Calu3 (cell line): ENCODE measurements at regions not wholly inside any gene's neighbourhood (a gene's known extent, or its start where the extent isn't known, plus 50 kb on each side); places are given as distances from the start of the nearest gene placed in this dataset.

Source experiments
- BruUV-seq: library from RNA; stranded (reverse); fragments of 400-500 nt; replicated peaks from 2 replicates; lab custom pipeline; 2021; lab: Mats Ljungman, UMichigan
- CTCF ChIA-PET: fragments of 300-600 bp; sonication (Branson Sonifier 250); formaldehyde crosslinking; loops from one replicate; lab custom pipeline; 2022; ENCODE audit warnings: antibody characterized with exemption; lab: Charles Lee
- DNase-seq: peaks from one replicate; pipeline ENCODE4 v3.0.0; 2022
- H3K27ac Mint-ChIP-seq: one replicate; pipeline ENCODE4 v1.8.0; 2022; ENCODE audit warnings: mixed read lengths; ENCODE audit not compliant: unreplicated experiment
- H3K27me3 Mint-ChIP-seq: one replicate; pipeline ENCODE4 v1.8.0; 2022; ENCODE audit warnings: mixed read lengths; ENCODE audit not compliant: unreplicated experiment
- H3K36me3 Mint-ChIP-seq: one replicate; pipeline ENCODE4 v1.8.0; 2022; ENCODE audit warnings: mild to moderate bottlenecking, moderate library complexity, mixed read lengths; ENCODE audit not compliant: insufficient read depth, unreplicated experiment
- H3K4me1 Mint-ChIP-seq: one replicate; pipeline ENCODE4 v1.8.0; 2022; ENCODE audit warnings: mild to moderate bottlenecking, low read depth, mixed read lengths; ENCODE audit not compliant: unreplicated experiment
- H3K4me3 Mint-ChIP-seq: one replicate; pipeline ENCODE4 v1.8.0; 2022; ENCODE audit warnings: mild to moderate bottlenecking, low read depth, moderate library complexity, mixed read lengths; ENCODE audit not compliant: unreplicated experiment
- H3K9me3 Mint-ChIP-seq: one replicate; pipeline ENCODE4 v1.8.0; 2022; ENCODE audit warnings: low read depth, mixed read lengths; ENCODE audit not compliant: unreplicated experiment
- intact Hi-C: fragments of 100-400 bp; cut with micrococcal nuclease; formaldehyde crosslinking; loops from one replicate; pipeline ENCODE4 v1.10.0; 2022; ENCODE audit not compliant: unreplicated experiment
- TF ChIP-seq, protein P1 (sequence below): fragments of 200-600 bp; IDR thresholded peaks from one replicate; pipeline ENCODE4 v1.8.0; 2022; ENCODE audit warnings: antibody characterized with exemption; ENCODE audit not compliant: unreplicated experiment

- H3K27me3 Mint-ChIP-seq, result no peaks in the 10 kb centered on the region
- DNase-seq, result peak; percentile 39
Observed at GRCh38 chr5:86979811-86980411, 287.8 kb upstream of the RASA1 start.

GRCh38 chr5:86981898-86982297 is 285.8 kb upstream of the RASA1 start:
- Mint-ChIP-seq H3K9me3 (no peaks in the 10 kb centered on the region), H3K36me3 (peaks cover 8% of the 10 kb centered on the region), H3K27me3 (no peaks in the 10 kb centered on the region), H3K4me3 (no peak overlapping the region), H3K27ac (no peak overlapping the region), H3K4me1 (peaks cover 42% of the 10 kb centered on the region)
- no TSS peak for BruUV-seq
- TF ChIP-seq, protein P1, sequence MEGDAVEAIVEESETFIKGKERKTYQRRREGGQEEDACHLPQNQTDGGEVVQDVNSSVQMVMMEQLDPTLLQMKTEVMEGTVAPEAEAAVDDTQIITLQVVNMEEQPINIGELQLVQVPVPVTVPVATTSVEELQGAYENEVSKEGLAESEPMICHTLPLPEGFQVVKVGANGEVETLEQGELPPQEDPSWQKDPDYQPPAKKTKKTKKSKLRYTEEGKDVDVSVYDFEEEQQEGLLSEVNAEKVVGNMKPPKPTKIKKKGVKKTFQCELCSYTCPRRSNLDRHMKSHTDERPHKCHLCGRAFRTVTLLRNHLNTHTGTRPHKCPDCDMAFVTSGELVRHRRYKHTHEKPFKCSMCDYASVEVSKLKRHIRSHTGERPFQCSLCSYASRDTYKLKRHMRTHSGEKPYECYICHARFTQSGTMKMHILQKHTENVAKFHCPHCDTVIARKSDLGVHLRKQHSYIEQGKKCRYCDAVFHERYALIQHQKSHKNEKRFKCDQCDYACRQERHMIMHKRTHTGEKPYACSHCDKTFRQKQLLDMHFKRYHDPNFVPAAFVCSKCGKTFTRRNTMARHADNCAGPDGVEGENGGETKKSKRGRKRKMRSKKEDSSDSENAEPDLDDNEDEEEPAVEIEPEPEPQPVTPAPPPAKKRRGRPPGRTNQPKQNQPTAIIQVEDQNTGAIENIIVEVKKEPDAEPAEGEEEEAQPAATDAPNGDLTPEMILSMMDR, result no peak
- CTCF ChIA-PET, result interaction anchor here (0.6 to 0.7 kb wide), 2 partner anchors 29 to 1487 kb away, joined by 3 read pairs; no protein-coding TSS in a partner anchor
- intact Hi-C loops, result no loop called here
- DNase-seq, result no peak

More at GRCh38 chr5:86979811-86980411, 287.8 kb upstream of the RASA1 start:
- CTCF ChIA-PET, result interaction anchor here (0.8 to 1.6 kb wide), 3 partner anchors 9 to 477 kb away, joined by 3 to 4 read pairs (median 4); no protein-coding TSS in a partner anchor
- Mint-ChIP-seq H3K36me3 (peaks cover 8% of the 10 kb centered on the region), H3K4me1 (peaks cover 61% of the 10 kb centered on the region), H3K27ac (peak overlapping the region; percentile 86), H3K9me3 (no peaks in the 10 kb centered on the region), H3K4me3 (peak overlapping the region; percentile 62)
- intact Hi-C loops, result no loop called here
- BruUV-seq, result no TSS peak
- TF ChIP-seq, protein P1, result no peak

DNA sequence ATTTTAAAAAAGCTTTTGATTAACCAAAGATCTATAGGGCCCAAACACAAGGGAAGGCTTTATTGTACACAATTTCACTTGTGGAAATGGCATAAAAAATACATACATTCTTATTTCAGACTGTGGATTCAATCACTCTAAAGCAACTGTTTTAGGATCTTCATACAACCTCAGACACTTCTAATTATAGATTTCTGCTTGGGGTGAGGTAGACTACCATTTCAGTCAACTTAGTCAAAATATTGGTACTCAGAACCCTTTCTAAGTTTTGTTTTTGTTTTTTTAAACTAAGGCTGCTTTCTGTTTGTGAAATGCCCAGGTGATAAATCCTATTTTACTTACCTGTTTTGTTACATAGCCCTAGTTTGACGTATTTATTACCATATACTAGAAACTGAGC is 284.5 kb upstream of the RASA1 start:
- CTCF ChIA-PET, result interaction anchor here (0.7 kb wide), 1 partner anchor 542 kb away, joined by 3 read pairs; no protein-coding TSS in a partner anchor
- intact Hi-C loops, result no loop called here
- H3K4me3 Mint-ChIP-seq, result no peak overlapping the region
- no peaks in the 10 kb centered on the region for H3K9me3 Mint-ChIP-seq
- DNase-seq, result no peak
- H3K36me3 Mint-ChIP-seq, result peaks cover 8% of the 10 kb centered on the region
- BruUV-seq, result no TSS peak
- peaks cover 28% of the 10 kb centered on the region for H3K4me1 Mint-ChIP-seq
- H3K27me3 Mint-ChIP-seq, result no peaks in the 10 kb centered on the region
- H3K27ac Mint-ChIP-seq, result no peak overlapping the region
- TF ChIP-seq, protein P1, result no peak

DNA sequence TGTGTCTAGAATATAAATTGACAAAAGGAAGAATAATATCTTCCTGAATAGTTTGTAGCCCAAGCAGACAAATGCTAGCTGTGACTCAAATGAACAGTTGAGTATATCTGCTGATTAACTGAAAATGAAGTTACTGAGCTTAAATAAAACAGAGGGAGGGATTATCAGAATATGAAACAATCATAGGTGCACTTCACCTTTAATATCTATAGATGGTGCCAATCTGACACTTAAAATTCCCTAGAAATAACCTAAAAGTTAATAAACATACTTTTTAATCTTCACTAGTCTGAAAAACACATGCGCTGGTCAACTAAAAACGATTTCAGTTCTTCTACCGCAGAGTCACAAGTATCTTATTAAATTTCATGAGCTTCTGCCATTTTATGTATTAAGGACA is 280.8 kb upstream of the RASA1 start:
- TF ChIP-seq, protein P1, result no peak
- no peaks in the 10 kb centered on the region for H3K9me3 Mint-ChIP-seq
- no TSS peak for BruUV-seq
- H3K27me3 Mint-ChIP-seq, result no peaks in the 10 kb centered on the region
- no peak for DNase-seq
- H3K36me3 Mint-ChIP-seq, result no peaks in the 10 kb centered on the region
- no peaks in the 10 kb centered on the region for H3K4me1 Mint-ChIP-seq
- no peak overlapping the region for H3K4me3 Mint-ChIP-seq
- CTCF ChIA-PET, result interaction anchor here (0.7 to 1.5 kb wide), 6 partner anchors 15 to 413 kb away, joined by 3 to 7 read pairs (median 3); no protein-coding TSS in a partner anchor
- intact Hi-C loops, result loop anchor here (2.0 kb wide), 2 partner anchors 24 to 414 kb away; no protein-coding TSS in a partner anchor
- H3K27ac Mint-ChIP-seq, result no peak overlapping the region
